Peyer's patch (tissue), 4 donors: ENCODE measurements at regions not wholly inside any gene's neighbourhood (a gene's known extent, or its start where the extent isn't known, plus 50 kb on each side); places are given as distances from the start of the nearest gene placed in this dataset.

Experiments
- DNase-seq, 3 donors: peaks; one replicate each; pipeline ENCODE4 v3.0.0-alpha.2; 2017 to 2019
- H3K27ac ChIP-seq, 4 donors: fragments of 200-600 bp; sonication (generic); one replicate each; pipeline ENCODE4 v1.5.1; 2016 to 2019
- H3K27me3 ChIP-seq, 2 donors: fragments of 200-600 bp; sonication (generic); one replicate each; pipeline ENCODE4 v1.5.1; 2019
- H3K36me3 ChIP-seq, 3 donors: fragments of 200-600 bp; sonication (generic); one replicate each; pipeline ENCODE4 v1.5.1; 2016 to 2019
- H3K4me1 ChIP-seq, 4 donors: fragments of 200-600 bp; sonication (generic); one replicate each; pipeline ENCODE4 v1.5.1; 2016 to 2019
- H3K4me3 ChIP-seq, 4 donors: fragments of 200-600 bp; sonication (generic); 1 replicate in 3 of 4; 2 replicates in 1 of 4; pipeline ENCODE4 v1.5.1; 2016 to 2019; ENCODE audit warnings: mild to moderate bottlenecking in 1 of 4
- H3K9me3 ChIP-seq, 4 donors: fragments of 200-600 bp; sonication (generic); one replicate each; pipeline ENCODE4 v1.5.1; 2016 to 2019; ENCODE audit warnings: mild to moderate bottlenecking in 1 of 4
- CTCF ChIP-seq, 6 experiments: fragments of 450-650 bp in 4 of 6; fragments of 200-600 bp in 2 of 6; sonication (generic) in 1 of 6; IDR thresholded peaks; one replicate each; pipeline ENCODE4 v1.5.1; 2017 to 2019; ENCODE audit warnings: antibody characterized with exemption in 6 of 6, mild to moderate bottlenecking in 3 of 6, moderate library complexity in 1 of 6
- POLR2A ChIP-seq, 2 donors: fragments of 450-650 bp; IDR thresholded peaks; one replicate each; pipeline ENCODE4 v1.5.1; 2017; ENCODE audit warnings: antibody characterized with exemption in 2 of 2, mild to moderate bottlenecking in 2 of 2, moderate library complexity in 2 of 2

GRCh38 chr13:66128201-66128600, 1101.9 kb downstream of the PCDH9 start:
- DNase-seq = no peak
- Histone ChIP-seq H3K27ac (no peak overlapping the region), H3K9me3 (no peaks in the 10 kb centered on the region), H3K27me3 (no peaks in the 10 kb centered on the region), H3K4me1 (no peaks in the 10 kb centered on the region), H3K4me3 (no peak overlapping the region), H3K36me3 (no peaks in the 10 kb centered on the region)
- TF ChIP-seq POLR2A (IDR thresholded peaks at IDR 0.05) = no peak
- TF ChIP-seq CTCF (IDR thresholded peaks at IDR 0.05) = no peak

- Histone ChIP-seq H3K36me3 (no peaks in the 10 kb centered on the region), H3K27me3 (no peaks in the 10 kb centered on the region), H3K27ac (no peak overlapping the region), H3K4me1 (no peaks in the 10 kb centered on the region), H3K9me3 (no peaks in the 10 kb centered on the region), H3K4me3 (no peak overlapping the region)
- no peak for DNase-seq
- no peak for TF ChIP-seq CTCF (IDR thresholded peaks at IDR 0.05)
- no peak for TF ChIP-seq POLR2A (IDR thresholded peaks at IDR 0.05)
Measured at GRCh38 chr13:66117563-66117962, 1112.6 kb downstream of the PCDH9 start.

GRCh38 chr13:66113882-66114526, 1116.1 kb downstream of the PCDH9 start:
- Histone ChIP-seq H3K27me3 (no peaks in the 10 kb centered on the region), H3K4me1 (no peaks in the 10 kb centered on the region), H3K27ac (no peak overlapping the region), H3K4me3 (no peak overlapping the region), H3K9me3 (peaks cover 0 to 2% (median 0%) of the 10 kb centered on the region in 4 donors), H3K36me3 (no peaks in the 10 kb centered on the region)
- TF ChIP-seq CTCF (IDR thresholded peaks at IDR 0.05) = no peak
- no peak for TF ChIP-seq POLR2A (IDR thresholded peaks at IDR 0.05)
- no peak for DNase-seq

GRCh38 chr13:66111628-66112027, 1118.5 kb downstream of the PCDH9 start:
- no peaks in the 10 kb centered on the region for H3K36me3 ChIP-seq
- TF ChIP-seq POLR2A (IDR thresholded peaks at IDR 0.05) (no peak), CTCF (IDR thresholded peaks at IDR 0.05) (no peak)
- H3K27me3 ChIP-seq = no peaks in the 10 kb centered on the region
- H3K27ac ChIP-seq = no peak overlapping the region
- no peak overlapping the region for H3K4me3 ChIP-seq
- H3K4me1 ChIP-seq = no peaks in the 10 kb centered on the region
- H3K9me3 ChIP-seq = peaks cover 0 to 2% (median 0%) of the 10 kb centered on the region in 4 donors
- no peak for DNase-seq

- TF ChIP-seq CTCF (IDR thresholded peaks at IDR 0.05) = no peak
- no peak for TF ChIP-seq POLR2A (IDR thresholded peaks at IDR 0.05)
- peaks cover 0 to 2% (median 0%) of the 10 kb centered on the region in 4 donors for H3K9me3 ChIP-seq
- no peak overlapping the region for H3K4me3 ChIP-seq
- H3K27me3 ChIP-seq = no peaks in the 10 kb centered on the region
- no peak overlapping the region for H3K27ac ChIP-seq
- no peaks in the 10 kb centered on the region for H3K4me1 ChIP-seq
- no peak for DNase-seq
- H3K36me3 ChIP-seq = no peaks in the 10 kb centered on the region
Measured at GRCh38 chr13:66106246-66106645, 1123.9 kb downstream of the PCDH9 start.

GRCh38 chr13:66102864-66103263, 1127.3 kb downstream of the PCDH9 start:
- TF ChIP-seq POLR2A (IDR thresholded peaks at IDR 0.05) (no peak), CTCF (IDR thresholded peaks at IDR 0.05) (no peak)
- Histone ChIP-seq H3K36me3 (no peaks in the 10 kb centered on the region), H3K4me3 (no peak overlapping the region), H3K4me1 (no peaks in the 10 kb centered on the region), H3K9me3 (no peaks in the 10 kb centered on the region), H3K27me3 (no peaks in the 10 kb centered on the region), H3K27ac (no peak overlapping the region)
- DNase-seq = no peak
